ENCODE measurements at regions not wholly inside any gene's neighbourhood (a gene's known extent, or its start where the extent isn't known, plus 50 kb on each side); places are given as distances from the start of the nearest gene placed in this dataset.

DNA sequence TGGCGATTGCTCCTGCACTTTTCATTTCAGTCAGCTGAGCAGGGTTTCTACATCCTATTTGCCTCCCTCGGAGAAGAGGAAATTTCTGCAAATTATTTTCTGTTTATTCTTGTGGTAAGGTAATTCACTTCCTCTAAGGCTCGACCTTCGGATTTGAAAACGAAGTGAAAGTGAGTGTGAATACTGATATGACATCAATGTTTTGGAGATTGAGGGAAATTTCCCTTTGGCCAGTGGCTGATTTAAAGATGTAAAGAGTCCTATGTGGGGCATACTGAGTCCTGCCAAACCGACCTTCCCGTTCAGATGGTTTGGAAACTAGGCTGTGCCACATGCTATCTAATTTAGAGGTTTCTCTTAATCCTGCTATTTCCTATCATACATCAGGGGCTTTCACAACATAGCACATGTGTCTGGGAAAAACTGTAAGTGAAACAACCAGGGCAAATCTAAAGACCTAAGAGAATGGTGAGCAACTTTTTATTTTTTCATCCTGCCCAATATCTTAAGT is 112.3 kb downstream of the POSTN start:
- in situ Hi-C loops (cut with MboI; ENCODE audit: low pct_unique_long_range_greater_than_20kb, low sequenced_read_pairs, unreplicated experiment) = no loop called here
- DNase-seq (ENCODE audit: low spot score) = no peak
- no peak for TF ChIP-seq CTCF (IDR thresholded peaks at IDR 0.05; ENCODE audit: extremely low read depth, insufficient read depth, missing control alignments)

- in situ Hi-C loops (cut with MboI; ENCODE audit: low pct_unique_long_range_greater_than_20kb, low sequenced_read_pairs, unreplicated experiment) = no loop called here
- TF ChIP-seq CTCF (IDR thresholded peaks at IDR 0.05; ENCODE audit: extremely low read depth, insufficient read depth, missing control alignments) = no peak
- no peak for DNase-seq (ENCODE audit: low spot score)
These were observed 112.8 kb downstream of the POSTN start for GRCh38 chr13:37485756-37486155.

GRCh38 chr13:37484056-37484455 is 114.5 kb downstream of the POSTN start:
- DNase-seq (ENCODE audit: low spot score) = no peak
- in situ Hi-C loops (cut with MboI; ENCODE audit: low pct_unique_long_range_greater_than_20kb, low sequenced_read_pairs, unreplicated experiment) = no loop called here
- TF ChIP-seq CTCF (IDR thresholded peaks at IDR 0.05; ENCODE audit: extremely low read depth, insufficient read depth, missing control alignments) = no peak

DNA sequence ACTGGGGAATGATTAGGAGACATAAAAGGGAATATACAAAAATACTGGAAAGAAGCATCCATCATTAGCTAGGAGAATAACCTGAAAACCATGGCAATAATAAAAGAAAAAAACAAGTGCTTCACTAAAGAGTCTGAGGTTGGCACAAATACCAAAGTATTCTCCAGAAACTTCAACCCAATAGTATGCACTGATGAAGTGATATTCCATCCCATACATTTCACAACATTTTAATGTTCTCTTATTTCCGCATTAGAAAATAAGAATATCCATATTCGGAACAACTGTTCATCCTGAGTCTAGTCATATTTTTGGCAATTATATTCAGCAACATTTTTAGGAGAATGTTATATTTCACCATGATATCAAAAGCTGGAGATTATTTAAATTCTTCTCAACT is 116.2 kb downstream of the POSTN start:
- no peak for TF ChIP-seq CTCF (IDR thresholded peaks at IDR 0.05; ENCODE audit: extremely low read depth, insufficient read depth, missing control alignments)
- in situ Hi-C loops (cut with MboI; ENCODE audit: low pct_unique_long_range_greater_than_20kb, low sequenced_read_pairs, unreplicated experiment) = no loop called here
- no peak for DNase-seq (ENCODE audit: low spot score)

DNA sequence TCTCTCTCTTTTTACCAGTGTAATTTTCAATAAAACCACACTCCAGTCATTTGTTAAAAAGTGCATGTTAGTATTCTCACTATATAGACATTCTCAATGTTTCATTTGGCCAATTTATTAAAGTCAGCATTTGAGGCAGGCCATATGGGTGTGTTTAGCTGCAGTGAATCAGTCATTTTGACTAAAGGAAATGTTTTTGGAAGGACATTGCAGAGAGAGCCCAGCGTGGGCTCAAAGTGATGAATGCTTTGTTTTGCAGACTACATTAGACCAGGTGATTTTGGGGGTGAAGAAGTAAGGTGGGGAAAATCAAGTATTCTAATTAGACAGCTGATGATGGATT is 116.7 kb downstream of the POSTN start:
- no peak for DNase-seq (ENCODE audit: low spot score)
- in situ Hi-C loops (cut with MboI; ENCODE audit: low pct_unique_long_range_greater_than_20kb, low sequenced_read_pairs, unreplicated experiment) = no loop called here
- no peak for TF ChIP-seq CTCF (IDR thresholded peaks at IDR 0.05; ENCODE audit: extremely low read depth, insufficient read depth, missing control alignments)

- no peak for DNase-seq (ENCODE audit: low spot score)
- in situ Hi-C loops (cut with MboI; ENCODE audit: low pct_unique_long_range_greater_than_20kb, low sequenced_read_pairs, unreplicated experiment) = no loop called here
- no peak for TF ChIP-seq CTCF (IDR thresholded peaks at IDR 0.05; ENCODE audit: extremely low read depth, insufficient read depth, missing control alignments)
These were observed 117.3 kb downstream of the POSTN start for GRCh38 chr13:37481011-37481884.
